Ureter (tissue), 1 donor: ENCODE measurements at regions not wholly inside any gene's neighbourhood (a gene's known extent, or its start where the extent isn't known, plus 50 kb on each side); places are given as distances from the start of the nearest gene placed in this dataset.

Source experiments
- DNase-seq: peaks from one replicate; pipeline ENCODE4 v3.0.0-alpha.2; 2020; ENCODE audit warnings: low spot score
- donor health status: DM: yes; HTN: yes; CAD: no.

- DNase-seq: no peak
These were observed 267.7 kb downstream of the TJP1 start for GRCh38 chr15:29554531-29554930.

GRCh38 chr15:29550834-29551465 is 271.3 kb downstream of the TJP1 start:
- DNase-seq: no peak

- DNase-seq: no peak
These were observed 274.3 kb downstream of the TJP1 start for GRCh38 chr15:29548006-29548405.

GRCh38 chr15:29544513-29545128 is 275.0 kb upstream of the NSMCE3 start:
- no peak for DNase-seq

DNA sequence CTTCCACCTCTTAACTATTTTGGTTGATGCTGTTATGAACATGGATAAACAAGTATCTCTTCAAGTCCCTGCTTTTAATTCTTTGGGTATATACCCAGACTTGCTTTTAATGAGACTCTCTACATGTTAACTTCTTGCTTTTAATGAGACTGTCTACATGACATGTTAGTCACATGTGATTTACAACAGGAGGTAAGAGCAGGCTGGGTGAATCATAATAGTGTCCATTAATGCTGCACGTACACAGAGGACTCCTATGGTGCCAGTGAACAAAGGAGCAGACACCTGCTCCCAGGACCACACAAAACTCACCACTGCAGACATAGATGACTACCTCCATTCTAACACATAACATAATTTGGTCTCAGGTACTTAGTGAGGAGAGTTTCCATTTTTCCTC is 273.4 kb upstream of the NSMCE3 start:
- DNase-seq: no peak

DNA sequence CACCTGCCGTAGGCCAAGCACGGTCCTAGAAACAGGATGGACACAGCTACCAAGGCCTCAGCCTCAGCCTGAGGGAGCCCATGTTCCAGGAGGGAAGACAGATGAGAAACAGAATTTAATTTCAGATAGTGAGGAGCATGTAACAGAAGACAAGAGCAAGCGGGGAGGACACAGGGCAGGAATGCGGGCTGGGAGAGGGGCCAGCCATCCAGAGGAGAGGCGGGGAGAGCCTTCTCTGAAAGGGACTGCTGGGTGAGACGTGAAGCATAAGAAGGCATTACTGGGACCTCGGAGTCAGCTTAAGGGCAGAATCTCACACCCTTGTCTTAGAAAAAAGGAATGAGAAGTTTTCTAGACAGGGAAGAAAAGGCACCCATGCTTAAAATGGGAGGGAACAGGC is 271.7 kb upstream of the NSMCE3 start:
- DNase-seq: no peak

DNA sequence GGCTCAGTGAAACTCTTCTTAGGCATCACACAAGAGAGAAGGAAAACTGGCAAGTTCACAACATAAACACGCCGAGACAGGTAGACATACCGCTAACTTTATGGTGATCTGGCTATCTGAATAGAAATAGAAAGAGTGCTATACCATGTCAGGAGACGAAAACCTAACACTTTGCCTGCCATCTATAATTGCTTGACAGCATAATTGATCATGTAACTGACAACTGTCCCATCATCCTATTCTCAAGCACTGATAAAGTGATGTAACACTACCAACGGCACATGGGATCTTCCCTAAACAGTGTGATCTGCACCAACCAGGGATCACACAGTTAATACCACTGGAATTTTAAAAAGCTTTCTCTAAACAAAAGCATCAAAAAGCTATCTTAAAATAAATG is 270.9 kb upstream of the NSMCE3 start:
- DNase-seq: no peak

DNA sequence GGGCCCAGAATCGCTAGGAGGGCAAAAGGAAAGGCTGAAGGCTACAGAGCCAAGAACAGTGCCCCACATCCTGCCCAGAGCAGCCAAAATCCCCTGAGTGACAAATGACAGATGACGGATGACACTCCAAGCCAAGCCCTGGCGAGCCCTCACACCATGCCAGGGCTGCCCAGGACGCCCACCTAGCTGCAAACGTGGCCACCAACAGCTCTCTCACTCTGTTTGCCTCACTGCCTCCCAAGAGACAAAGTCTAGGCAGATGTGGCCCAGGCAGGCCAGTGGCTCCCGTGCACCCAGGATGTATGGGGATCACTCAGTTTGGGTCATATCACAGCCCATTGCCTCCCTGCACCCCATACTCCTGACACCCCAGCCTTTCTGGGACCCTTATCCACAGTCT is 270.1 kb upstream of the NSMCE3 start:
- no peak for DNase-seq

DNA sequence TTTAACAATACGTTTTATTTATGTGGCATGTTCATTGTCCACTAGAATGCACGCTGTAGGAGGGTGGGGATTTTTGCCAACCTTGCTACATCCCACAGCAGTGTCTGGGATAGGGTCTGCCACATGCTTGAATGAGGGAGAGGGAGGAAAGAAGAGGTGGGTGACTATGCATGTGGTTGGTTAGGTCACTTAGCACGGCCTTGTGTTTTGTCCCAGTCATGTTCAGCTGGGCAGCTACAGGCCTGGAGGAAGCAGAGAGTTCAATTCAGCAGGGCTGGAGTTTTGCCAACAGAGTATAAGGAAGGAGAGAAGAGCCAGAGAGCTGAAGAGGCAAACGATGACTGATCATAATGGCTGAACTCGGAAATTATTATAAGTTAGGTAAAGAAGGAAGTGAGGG is 268.4 kb upstream of the NSMCE3 start:
- no peak for DNase-seq

DNA sequence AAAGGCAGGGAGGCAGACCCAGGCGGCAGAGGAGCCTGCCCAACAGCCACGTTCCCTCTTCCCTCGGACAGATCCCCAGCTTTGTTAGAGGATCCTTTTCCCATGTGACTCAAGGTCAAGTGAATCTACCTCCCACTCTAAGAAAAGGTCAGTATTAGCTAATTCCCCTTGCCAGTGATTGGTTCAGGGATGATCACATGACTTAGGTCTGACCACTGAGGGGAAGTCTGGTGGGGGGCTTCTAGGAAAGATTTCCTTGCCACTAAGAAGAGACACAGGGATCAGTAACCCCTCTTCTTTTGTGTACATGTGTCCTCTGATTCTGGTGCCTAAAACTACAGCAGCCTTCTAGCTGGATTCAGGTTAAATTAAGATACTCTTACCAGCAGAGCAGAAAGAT is 266.3 kb upstream of the NSMCE3 start:
- DNase-seq: no peak

- no peak for DNase-seq
These were observed 264.8 kb upstream of the NSMCE3 start for GRCh38 chr15:29534378-29534777.

DNA sequence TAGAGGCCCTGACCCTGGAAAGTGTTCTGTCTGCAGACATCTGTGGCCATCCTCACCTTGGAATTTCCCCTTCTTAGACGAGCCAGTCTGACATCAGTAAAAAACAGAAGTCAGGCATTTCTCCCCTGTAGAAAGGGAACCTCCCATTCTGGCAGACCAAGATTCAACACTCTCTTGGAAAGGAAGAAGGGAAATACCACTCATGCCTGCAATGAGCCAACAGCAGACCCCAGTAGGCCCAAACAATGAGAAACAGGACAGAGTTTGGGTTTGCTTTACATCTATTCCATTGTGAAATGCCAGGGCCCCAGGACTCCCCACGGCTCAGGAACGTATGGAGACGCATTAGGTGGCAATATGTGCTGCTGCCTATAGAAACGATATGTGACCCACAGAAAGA is 264.0 kb upstream of the NSMCE3 start:
- no peak for DNase-seq

GRCh38 chr15:29532296-29532695 is 262.7 kb upstream of the NSMCE3 start:
- no peak for DNase-seq

DNA sequence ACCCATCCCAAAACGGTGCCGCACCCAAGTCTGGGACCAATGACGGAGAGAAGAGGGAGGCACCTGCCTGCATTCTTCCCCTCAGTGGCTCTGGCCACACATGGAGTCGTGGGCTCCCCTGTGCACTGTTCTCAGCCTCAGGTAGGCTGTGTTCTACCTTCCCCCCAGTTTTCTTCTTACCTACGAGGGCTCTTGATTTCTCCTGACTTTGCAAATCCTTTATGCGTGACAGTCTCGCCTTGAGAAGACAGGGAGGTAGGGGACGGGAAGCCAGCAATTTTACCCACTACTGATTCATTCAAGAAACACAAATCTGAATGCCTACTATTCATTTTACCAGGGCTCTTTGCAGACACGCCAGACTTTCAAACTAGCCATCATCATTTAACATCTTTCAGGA is 261.3 kb upstream of the NSMCE3 start:
- no peak for DNase-seq

DNA sequence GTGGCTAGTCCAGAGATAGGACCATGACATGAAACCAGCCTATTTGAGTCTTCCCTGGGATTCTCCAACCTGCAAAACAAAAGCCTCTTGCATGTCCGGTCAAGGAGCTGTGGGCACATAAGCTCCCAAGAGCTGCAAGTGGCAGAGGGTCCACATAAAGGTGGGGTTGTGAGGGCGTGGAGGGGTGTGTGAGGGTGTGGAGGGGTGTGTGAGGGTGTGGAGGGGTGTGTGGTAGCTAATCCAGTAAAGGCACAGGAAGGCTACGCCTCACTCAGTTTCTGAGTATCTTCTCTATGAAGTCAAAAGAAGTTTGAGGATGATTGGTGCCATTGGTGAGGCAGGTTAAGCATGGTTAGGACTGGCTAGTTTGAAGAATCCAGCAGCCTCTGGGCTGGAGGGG is 259.4 kb upstream of the NSMCE3 start:
- no peak for DNase-seq

GRCh38 chr15:29528276-29528675 is 258.7 kb upstream of the NSMCE3 start:
- no peak for DNase-seq

DNA sequence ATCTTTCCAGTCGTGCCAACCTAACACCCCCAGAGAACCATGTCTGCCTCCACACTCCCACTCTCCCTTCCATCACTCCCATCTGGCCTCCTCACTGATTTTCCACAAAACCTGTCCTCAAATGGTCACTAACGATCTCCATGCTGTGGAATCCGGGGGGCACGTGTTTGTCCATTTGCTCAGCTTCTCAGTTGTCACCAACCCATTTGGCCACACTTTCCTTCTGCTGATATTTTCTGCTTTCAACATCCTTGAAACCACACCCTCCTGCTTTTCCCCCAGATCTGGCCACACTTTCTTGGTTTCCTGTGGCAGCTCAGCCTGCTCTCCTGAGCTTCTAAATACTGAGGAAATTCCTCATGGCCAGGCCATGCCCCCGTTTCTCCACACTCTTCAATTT is 257.2 kb upstream of the NSMCE3 start:
- no peak for DNase-seq

DNA sequence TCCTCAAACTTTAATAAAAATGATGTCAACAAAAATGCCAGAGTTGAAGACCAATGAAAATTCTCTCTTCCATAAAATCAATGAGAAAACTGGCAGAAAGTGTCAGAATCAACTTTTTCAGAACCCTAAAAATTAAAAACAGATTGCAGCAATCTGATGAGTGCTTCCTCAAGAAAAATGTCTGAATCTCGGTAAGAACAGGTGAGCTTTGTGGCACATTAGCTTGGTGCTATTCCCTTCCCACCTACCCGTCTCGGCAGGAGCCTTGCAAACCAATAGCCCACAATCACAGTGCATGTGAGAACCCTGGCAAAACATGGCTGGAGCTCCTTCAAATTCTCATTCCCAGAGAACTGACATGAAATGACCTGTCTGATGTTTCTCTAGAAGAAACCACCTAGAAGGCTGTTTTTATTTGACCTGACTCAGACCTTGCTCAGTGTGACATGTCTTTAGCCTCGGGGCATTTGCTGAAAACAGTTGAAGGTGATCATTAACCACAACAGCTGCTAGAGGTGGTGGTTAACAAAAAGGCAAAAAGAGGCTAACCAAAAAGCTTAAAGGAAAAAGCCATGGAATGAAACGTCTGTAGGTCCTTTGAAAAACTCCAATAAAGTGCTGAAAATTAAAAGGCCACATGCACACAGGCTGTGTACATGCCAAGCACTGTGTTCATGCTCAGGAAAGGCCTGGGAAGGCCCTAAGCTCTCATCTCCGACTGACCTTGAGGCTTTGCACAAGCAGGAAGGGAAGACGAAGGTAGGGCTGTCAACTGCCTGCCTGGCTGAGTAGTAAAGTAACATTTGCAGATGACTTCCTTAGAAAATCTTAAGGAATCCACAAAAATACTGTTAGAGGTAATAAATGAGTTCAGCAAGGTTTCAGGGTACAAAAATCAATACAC is 253.0 kb upstream of the NSMCE3 start:
- no peak for DNase-seq

GRCh38 chr15:29518442-29518841 is 248.8 kb upstream of the NSMCE3 start:
- no peak for DNase-seq

- DNase-seq: no peak
These were observed 248.2 kb upstream of the NSMCE3 start for GRCh38 chr15:29517829-29518228.

- no peak for DNase-seq
These were observed 247.3 kb upstream of the NSMCE3 start for GRCh38 chr15:29516929-29517328.

- DNase-seq: no peak
These were observed 245.3 kb upstream of the NSMCE3 start for GRCh38 chr15:29514926-29515325.

- DNase-seq: no peak
These were observed 242.0 kb upstream of the NSMCE3 start for GRCh38 chr15:29511663-29512062.
